Testis (tissue), 2 donors: ENCODE measurements at regions not wholly inside any gene's neighbourhood (a gene's known extent, or its start where the extent isn't known, plus 50 kb on each side); places are given as distances from the start of the nearest gene placed in this dataset.

Experiments
- POLR2A ChIP-seq: fragments of 450-650 bp; IDR thresholded peaks from one replicate; pipeline ENCODE4 v1.6.1; 2017; ENCODE audit warnings: antibody characterized with exemption, mild to moderate bottlenecking, moderate library complexity
- TF ChIP-seq, protein P1 (sequence below), 3 experiments: fragments of 450-650 bp in 2 of 3; fragments of 200-600 bp in 1 of 3; sonication (generic) in 1 of 3; IDR thresholded peaks; one replicate each; pipeline ENCODE4 v1.5.1; 2016 to 2019; ENCODE audit warnings: antibody characterized with exemption in 3 of 3, mild to moderate bottlenecking in 2 of 3, moderate library complexity in 1 of 3

DNA sequence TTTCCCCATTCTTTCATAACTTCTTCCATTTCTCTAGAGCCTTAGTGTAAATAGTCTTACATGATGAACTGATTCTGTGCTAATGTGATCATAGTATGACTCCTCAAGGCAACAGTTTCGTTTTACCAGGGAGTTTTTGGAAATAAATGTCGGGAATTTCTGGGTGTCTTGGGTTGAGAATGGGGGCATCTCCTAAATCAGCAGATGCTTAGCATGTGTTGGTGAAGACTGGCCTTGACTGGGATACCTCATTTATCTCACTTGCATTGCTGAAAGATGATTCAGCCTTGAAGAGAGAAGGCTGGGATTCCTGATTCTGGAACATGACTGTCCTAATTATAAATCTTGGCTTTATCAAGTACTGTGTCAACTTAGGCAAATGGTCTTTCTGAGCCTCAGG lies 115.7 kb upstream of the C11orf87 start:
- TF ChIP-seq, protein P1, sequence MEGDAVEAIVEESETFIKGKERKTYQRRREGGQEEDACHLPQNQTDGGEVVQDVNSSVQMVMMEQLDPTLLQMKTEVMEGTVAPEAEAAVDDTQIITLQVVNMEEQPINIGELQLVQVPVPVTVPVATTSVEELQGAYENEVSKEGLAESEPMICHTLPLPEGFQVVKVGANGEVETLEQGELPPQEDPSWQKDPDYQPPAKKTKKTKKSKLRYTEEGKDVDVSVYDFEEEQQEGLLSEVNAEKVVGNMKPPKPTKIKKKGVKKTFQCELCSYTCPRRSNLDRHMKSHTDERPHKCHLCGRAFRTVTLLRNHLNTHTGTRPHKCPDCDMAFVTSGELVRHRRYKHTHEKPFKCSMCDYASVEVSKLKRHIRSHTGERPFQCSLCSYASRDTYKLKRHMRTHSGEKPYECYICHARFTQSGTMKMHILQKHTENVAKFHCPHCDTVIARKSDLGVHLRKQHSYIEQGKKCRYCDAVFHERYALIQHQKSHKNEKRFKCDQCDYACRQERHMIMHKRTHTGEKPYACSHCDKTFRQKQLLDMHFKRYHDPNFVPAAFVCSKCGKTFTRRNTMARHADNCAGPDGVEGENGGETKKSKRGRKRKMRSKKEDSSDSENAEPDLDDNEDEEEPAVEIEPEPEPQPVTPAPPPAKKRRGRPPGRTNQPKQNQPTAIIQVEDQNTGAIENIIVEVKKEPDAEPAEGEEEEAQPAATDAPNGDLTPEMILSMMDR (IDR thresholded peaks at IDR 0.05), result no peak
- TF ChIP-seq POLR2A, result no peak
